ENCODE measurements at regions not wholly inside any gene's neighbourhood (a gene's known extent, or its start where the extent isn't known, plus 50 kb on each side); places are given as distances from the start of the nearest gene placed in this dataset.

GRCh38 chr17:77883213-77883650 is 75.3 kb upstream of the TNRC6C start:
- DNase-seq, result no peak

- peak; percentile 63 to 88 for DNase-seq
Observed at GRCh38 chr17:77884019-77884418, 74.5 kb upstream of the TNRC6C start.

- DNase-seq, result peak; percentile 88 to 91
Observed at GRCh38 chr17:77884967-77885641, 73.4 kb upstream of the TNRC6C start.

- DNase-seq, result no peak
Observed at GRCh38 chr17:77885678-77886386, 72.7 kb upstream of the TNRC6C start.

- DNase-seq, result peak; percentile 74 to 78
Observed at GRCh38 chr17:77886387-77886728, 72.1 kb upstream of the TNRC6C start.

GRCh38 chr17:77887110-77887463 is 71.4 kb upstream of the TNRC6C start:
- no peak for DNase-seq

- DNase-seq, result peak; percentile 90
Observed at GRCh38 chr17:77887464-77888241, 70.8 kb upstream of the TNRC6C start.

- DNase-seq, result no peak
Observed at GRCh38 chr17:77888242-77889134, 70.0 kb upstream of the TNRC6C start.

GRCh38 chr17:77889135-77889505 is 69.4 kb upstream of the TNRC6C start:
- DNase-seq, result no peak

- DNase-seq, result no peak
Observed at GRCh38 chr17:77889866-77890760, 68.4 kb upstream of the TNRC6C start.

- DNase-seq, result no peak
Observed at GRCh38 chr17:77890771-77891170, 67.7 kb upstream of the TNRC6C start.

- no peak for DNase-seq
Observed at GRCh38 chr17:77891602-77892001, 66.9 kb upstream of the TNRC6C start.

- DNase-seq, result no peak
Observed at GRCh38 chr17:77892031-77892430, 66.5 kb upstream of the TNRC6C start.

- DNase-seq, result peak in 1 of 2 experiments; percentile 14
Observed at GRCh38 chr17:77892469-77893143, 65.9 kb upstream of the TNRC6C start.

GRCh38 chr17:77893144-77894044 is 65.1 kb upstream of the TNRC6C start:
- no peak for DNase-seq

- DNase-seq, result no peak
Observed at GRCh38 chr17:77894126-77894956, 64.2 kb upstream of the TNRC6C start.

- DNase-seq, result no peak
Observed at GRCh38 chr17:77897741-77898301, 60.7 kb upstream of the TNRC6C start.

- DNase-seq, result no peak
Observed at GRCh38 chr17:77898521-77899434, 59.7 kb upstream of the TNRC6C start.
